WTC11 (cell line): ENCODE measurements at regions not wholly inside any gene's neighbourhood (a gene's known extent, or its start where the extent isn't known, plus 50 kb on each side); places are given as distances from the start of the nearest gene placed in this dataset.

Experiments used
- JUN ChIP-seq: sonication (generic); formaldehyde crosslinking; IDR thresholded peaks from 2 replicates; pipeline ENCODE4 v1.8.0; 2023; ENCODE audit warnings: mild to moderate bottlenecking, missing genetic modification reagents
- TF ChIP-seq, protein P1 (sequence below): fragments of 200-600 bp; IDR thresholded peaks from 2 replicates; pipeline ENCODE4 v1.8.0; 2022; ENCODE audit warnings: antibody characterized with exemption

DNA sequence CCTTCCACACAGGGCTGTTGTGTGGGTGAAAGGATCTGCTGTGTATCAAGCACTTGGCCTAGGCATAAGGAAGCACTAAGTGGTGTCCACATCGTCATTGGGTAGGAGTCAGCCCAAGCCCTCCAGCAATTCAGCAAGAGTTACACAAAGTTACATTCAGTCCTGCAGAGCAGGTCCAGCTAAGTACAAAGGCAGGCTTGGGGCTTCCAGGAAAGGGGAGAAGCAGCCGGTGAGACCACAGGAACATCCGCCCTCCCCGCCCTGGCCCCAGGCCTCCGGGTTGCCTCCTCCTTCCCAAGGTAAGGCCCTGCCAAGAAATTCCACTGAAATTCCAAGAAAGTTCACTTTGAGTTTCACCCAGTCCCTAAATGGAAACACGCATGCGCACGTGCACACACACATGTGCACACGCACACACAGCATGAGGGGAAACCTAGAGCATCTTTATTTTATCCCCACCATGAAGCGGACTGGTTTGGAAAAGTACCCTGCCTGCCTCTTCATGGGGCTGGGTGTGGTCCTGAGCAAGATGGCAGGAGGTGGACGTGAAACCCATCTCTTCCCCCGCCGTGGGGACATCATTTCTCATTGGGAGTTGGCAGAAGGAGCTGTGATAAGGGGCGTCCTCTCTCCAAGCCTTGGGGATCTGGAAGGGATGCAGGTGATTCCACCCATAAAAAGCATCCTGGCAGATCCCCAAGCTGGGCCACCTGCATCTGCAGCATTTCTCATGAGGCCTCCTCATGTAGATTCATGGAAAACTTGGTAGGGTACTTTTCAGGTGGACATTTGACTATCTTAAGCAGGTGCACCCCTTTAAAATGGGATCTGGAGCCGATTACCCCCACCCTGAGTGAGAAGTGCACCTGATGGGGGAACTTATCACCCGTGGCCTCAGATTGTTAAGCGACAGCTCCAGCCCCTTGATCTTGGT is 69.1 kb upstream of the NANOS1 start:
- TF ChIP-seq JUN (CRISPR knock-in tag): no peak
- TF ChIP-seq, protein P1, sequence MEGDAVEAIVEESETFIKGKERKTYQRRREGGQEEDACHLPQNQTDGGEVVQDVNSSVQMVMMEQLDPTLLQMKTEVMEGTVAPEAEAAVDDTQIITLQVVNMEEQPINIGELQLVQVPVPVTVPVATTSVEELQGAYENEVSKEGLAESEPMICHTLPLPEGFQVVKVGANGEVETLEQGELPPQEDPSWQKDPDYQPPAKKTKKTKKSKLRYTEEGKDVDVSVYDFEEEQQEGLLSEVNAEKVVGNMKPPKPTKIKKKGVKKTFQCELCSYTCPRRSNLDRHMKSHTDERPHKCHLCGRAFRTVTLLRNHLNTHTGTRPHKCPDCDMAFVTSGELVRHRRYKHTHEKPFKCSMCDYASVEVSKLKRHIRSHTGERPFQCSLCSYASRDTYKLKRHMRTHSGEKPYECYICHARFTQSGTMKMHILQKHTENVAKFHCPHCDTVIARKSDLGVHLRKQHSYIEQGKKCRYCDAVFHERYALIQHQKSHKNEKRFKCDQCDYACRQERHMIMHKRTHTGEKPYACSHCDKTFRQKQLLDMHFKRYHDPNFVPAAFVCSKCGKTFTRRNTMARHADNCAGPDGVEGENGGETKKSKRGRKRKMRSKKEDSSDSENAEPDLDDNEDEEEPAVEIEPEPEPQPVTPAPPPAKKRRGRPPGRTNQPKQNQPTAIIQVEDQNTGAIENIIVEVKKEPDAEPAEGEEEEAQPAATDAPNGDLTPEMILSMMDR: no peak
